OCI-LY3 (cell line): ENCODE measurements at regions not wholly inside any gene's neighbourhood (a gene's known extent, or its start where the extent isn't known, plus 50 kb on each side); places are given as distances from the start of the nearest gene placed in this dataset.

Source experiments
- H2AFZ ChIP-seq: fragments of 200-600, 300-600 bp; shearing (Covaris generic); 2 replicates; pipeline ENCODE4 v1.6.0; 2014; ENCODE audit warnings: antibody characterized with exemption, low read depth, low read length
- H3K27ac ChIP-seq: fragments of 200-600, 300-600 bp; sonication (generic); 2 replicates; pipeline ENCODE4 v1.5.1; 2014; ENCODE audit warnings: mild to moderate bottlenecking, low read length, moderate library complexity, mixed read lengths
- H3K27me3 ChIP-seq: fragments of 200-600, 300-600 bp; sonication (generic); 2 replicates; pipeline ENCODE4 v1.6.1; 2014; ENCODE audit warnings: low read depth, low read length, mixed read lengths
- H3K36me3 ChIP-seq: fragments of 200-600, 300-600 bp; sonication (generic); replicated peaks from 2 replicates; pipeline ENCODE3; 2014; ENCODE audit warnings: low read depth, low read length, mixed read lengths
- H3K4me1 ChIP-seq: fragments of 300-600, 200-600 bp; sonication (generic); 2 replicates; pipeline ENCODE4 v1.6.1; 2014; ENCODE audit warnings: low read length, mixed read lengths
- H3K4me2 ChIP-seq: fragments of 200-600, 300-600 bp; sonication (generic); 2 replicates; pipeline ENCODE4 v1.6.1; 2014; ENCODE audit warnings: low read length, mixed read lengths
- H3K4me3 ChIP-seq: fragments of 300-600, 200-600 bp; sonication (generic); 2 replicates; pipeline ENCODE4 v1.5.1; 2014; ENCODE audit warnings: antibody characterized with exemption, mild to moderate bottlenecking, low read length, moderate library complexity
- H3K79me2 ChIP-seq: fragments of 300-600, 200-600 bp; shearing (Covaris generic); 2 replicates; pipeline ENCODE4 v1.6.1; 2014; ENCODE audit warnings: mild to moderate bottlenecking, low read length, mixed read lengths
- H3K9ac ChIP-seq: fragments of 300-600, 200-600 bp; shearing (Covaris generic); 2 replicates; pipeline ENCODE4 v1.6.0; 2014; ENCODE audit warnings: mild to moderate bottlenecking, low read length, moderate library complexity
- H3K9me3 ChIP-seq: fragments of 200-600, 300-600 bp; shearing (Covaris generic); 2 replicates; pipeline ENCODE4 v1.6.1; 2014; ENCODE audit warnings: low read length, mixed read lengths; ENCODE audit not compliant: insufficient read depth
- H4K20me1 ChIP-seq: fragments of 200-600, 300-600 bp; sonication (generic); 2 replicates; pipeline ENCODE4 v1.6.1; 2016; ENCODE audit warnings: low read length, mixed read lengths; ENCODE audit not compliant: insufficient read depth
- EZH2phosphoT487 ChIP-seq: fragments of 200-600 bp; shearing (Covaris generic); IDR thresholded peaks from 2 replicates; pipeline ENCODE4 v1.6.1; 2018; ENCODE audit warnings: antibody characterized with exemption, mixed run types, low read depth
- TF ChIP-seq, protein P1 (sequence below): fragments of 200-600, 300-600 bp; sonication (generic); IDR thresholded peaks from 2 replicates; pipeline ENCODE4 v1.5.1; 2014; ENCODE audit warnings: antibody characterized with exemption, low read length, low read depth

DNA sequence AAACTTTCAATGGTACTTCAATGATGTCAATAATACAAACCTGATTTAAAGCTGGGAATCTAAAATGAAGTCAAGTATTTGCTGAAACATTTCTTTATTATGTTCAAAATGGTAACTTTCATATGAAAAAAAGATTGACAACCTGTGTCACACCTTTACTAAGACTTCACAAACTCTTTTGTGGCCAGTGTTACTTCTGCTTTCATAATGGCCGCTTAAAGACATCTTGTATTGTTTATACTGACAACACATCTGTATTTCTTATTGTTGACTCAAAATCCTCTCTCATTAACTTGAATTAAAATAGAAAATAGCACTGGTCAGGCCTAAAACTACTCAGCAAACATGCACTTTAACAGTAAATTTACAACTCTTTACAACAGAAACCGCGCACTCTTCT, 312.3 kb upstream of the CNTN6 start:
- Histone ChIP-seq H3K79me2 (no peaks in the 10 kb centered on the region), H4K20me1 (no peaks in the 10 kb centered on the region), H3K4me1 (no peaks in the 10 kb centered on the region), H3K9ac (no peak overlapping the region), H3K4me2 (no peak overlapping the region), H3K4me3 (no peak overlapping the region), H3K9me3 (no peaks in the 10 kb centered on the region), H3K27ac (no peak overlapping the region), H3K36me3 (no peaks in the 10 kb centered on the region), H3K27me3 (no peaks in the 10 kb centered on the region), H2AFZ (no peak overlapping the region)
- TF ChIP-seq EZH2phosphoT487: no peak
- TF ChIP-seq, protein P1, sequence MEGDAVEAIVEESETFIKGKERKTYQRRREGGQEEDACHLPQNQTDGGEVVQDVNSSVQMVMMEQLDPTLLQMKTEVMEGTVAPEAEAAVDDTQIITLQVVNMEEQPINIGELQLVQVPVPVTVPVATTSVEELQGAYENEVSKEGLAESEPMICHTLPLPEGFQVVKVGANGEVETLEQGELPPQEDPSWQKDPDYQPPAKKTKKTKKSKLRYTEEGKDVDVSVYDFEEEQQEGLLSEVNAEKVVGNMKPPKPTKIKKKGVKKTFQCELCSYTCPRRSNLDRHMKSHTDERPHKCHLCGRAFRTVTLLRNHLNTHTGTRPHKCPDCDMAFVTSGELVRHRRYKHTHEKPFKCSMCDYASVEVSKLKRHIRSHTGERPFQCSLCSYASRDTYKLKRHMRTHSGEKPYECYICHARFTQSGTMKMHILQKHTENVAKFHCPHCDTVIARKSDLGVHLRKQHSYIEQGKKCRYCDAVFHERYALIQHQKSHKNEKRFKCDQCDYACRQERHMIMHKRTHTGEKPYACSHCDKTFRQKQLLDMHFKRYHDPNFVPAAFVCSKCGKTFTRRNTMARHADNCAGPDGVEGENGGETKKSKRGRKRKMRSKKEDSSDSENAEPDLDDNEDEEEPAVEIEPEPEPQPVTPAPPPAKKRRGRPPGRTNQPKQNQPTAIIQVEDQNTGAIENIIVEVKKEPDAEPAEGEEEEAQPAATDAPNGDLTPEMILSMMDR: no peak

DNA sequence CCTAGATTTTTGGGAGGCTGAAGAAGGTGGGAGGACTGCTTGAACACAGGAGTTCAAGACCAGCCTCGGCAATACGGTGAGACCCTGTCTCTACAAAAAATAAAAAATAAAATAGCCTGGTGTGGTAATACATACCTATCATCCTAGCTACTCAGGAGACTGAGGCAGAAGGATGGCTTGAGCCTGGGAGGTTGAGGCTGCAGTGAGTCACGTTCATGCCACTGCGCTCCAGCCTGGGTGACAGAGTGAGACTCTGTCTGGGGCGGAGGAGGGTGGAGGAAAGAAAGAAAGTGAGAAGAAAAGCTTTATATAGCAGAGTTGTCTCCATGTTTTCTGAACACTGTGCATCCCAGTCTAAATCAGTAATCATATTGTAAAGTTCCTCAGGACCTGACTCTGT, 301.4 kb upstream of the CNTN6 start:
- no peaks in the 10 kb centered on the region for H3K27me3 ChIP-seq
- no peak overlapping the region for H3K27ac ChIP-seq
- no peak overlapping the region for H3K4me3 ChIP-seq
- TF ChIP-seq EZH2phosphoT487: no peak
- TF ChIP-seq, protein P1: no peak
- no peaks in the 10 kb centered on the region for H3K36me3 ChIP-seq
- H3K9me3 ChIP-seq: no peaks in the 10 kb centered on the region; the same call in 1 of the 2 replicates
- H2AFZ ChIP-seq: no peak overlapping the region
- no peak overlapping the region for H3K9ac ChIP-seq
- H3K4me1 ChIP-seq: peaks cover 11% of the 10 kb centered on the region
- no peak overlapping the region for H3K4me2 ChIP-seq
- H3K79me2 ChIP-seq: no peaks in the 10 kb centered on the region
- H4K20me1 ChIP-seq: no peaks in the 10 kb centered on the region

DNA sequence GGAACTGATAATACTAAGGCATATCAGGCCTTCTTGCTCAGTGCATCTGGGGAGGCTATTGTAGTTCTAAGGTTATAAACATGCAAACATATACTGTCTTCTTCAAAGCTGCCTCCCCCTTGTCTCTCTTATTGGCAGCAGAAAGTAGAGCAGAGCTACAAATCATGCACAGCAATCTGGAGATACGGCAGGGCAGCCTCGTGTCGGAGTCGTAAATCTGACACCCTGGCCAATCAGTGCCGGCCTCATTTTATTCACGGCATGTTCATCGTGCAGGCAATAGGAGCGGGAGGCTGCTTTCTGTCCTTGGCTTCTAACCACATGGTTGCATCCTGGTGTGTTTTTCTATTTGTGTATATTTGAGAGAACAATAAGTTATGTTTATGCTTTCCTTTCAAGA, 300.2 kb upstream of the CNTN6 start:
- no peaks in the 10 kb centered on the region for H4K20me1 ChIP-seq
- H3K9ac ChIP-seq: no peak overlapping the region
- H3K4me2 ChIP-seq: no peak overlapping the region
- H3K27ac ChIP-seq: no peak overlapping the region
- H3K36me3 ChIP-seq: no peaks in the 10 kb centered on the region
- no peaks in the 10 kb centered on the region; the same call in 1 of the 2 replicates for H3K9me3 ChIP-seq
- H3K4me3 ChIP-seq: no peak overlapping the region
- H3K27me3 ChIP-seq: no peaks in the 10 kb centered on the region
- peaks cover 11% of the 10 kb centered on the region for H3K4me1 ChIP-seq
- no peaks in the 10 kb centered on the region for H3K79me2 ChIP-seq
- TF ChIP-seq, protein P1: no peak
- TF ChIP-seq EZH2phosphoT487: no peak
- no peak overlapping the region for H2AFZ ChIP-seq

DNA sequence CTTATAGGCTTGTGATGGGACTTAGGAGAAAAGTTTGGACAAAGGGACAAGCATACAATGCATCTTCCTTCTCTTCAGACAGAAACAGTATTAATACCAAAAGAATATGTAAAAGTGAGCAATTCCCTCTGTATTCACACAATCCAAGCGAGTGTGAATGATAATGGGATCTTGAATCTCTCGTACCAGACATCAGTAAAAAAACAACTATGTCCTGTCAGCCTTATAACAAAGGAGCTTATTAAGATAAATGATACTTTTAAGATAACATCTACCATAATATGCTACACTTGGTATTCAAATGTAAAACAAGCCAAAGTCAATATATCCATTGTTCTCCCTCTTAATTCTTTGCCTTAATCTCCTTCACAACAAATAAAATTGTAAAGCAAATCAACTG, 288.6 kb upstream of the CNTN6 start:
- Histone ChIP-seq H2AFZ (no peak overlapping the region), H3K4me2 (no peak overlapping the region), H4K20me1 (no peaks in the 10 kb centered on the region), H3K4me1 (no peaks in the 10 kb centered on the region), H3K79me2 (no peaks in the 10 kb centered on the region), H3K27me3 (no peaks in the 10 kb centered on the region), H3K9ac (no peak overlapping the region), H3K27ac (no peak overlapping the region), H3K4me3 (no peak overlapping the region), H3K9me3 (no peaks in the 10 kb centered on the region), H3K36me3 (no peaks in the 10 kb centered on the region)
- TF ChIP-seq, protein P1: no peak
- no peak for TF ChIP-seq EZH2phosphoT487
